Omental fat pad (tissue), 3 donors: ENCODE measurements at regions not wholly inside any gene's neighbourhood (a gene's known extent, or its start where the extent isn't known, plus 50 kb on each side); places are given as distances from the start of the nearest gene placed in this dataset.

ENCODE experiments used
- ATAC-seq: fragments of 150-250 bp; one replicate; pipeline ENCODE4 v1.9.1; 2016; ENCODE audit warnings: mild to moderate bottlenecking, moderate library complexity; ENCODE audit not compliant: low FRiP score
- DNase-seq: peaks from one replicate; pipeline ENCODE4 v3.0.0-alpha.2; 2019; ENCODE audit warnings: low spot score
- CTCF ChIP-seq, 3 donors: fragments of 450-650 bp; IDR thresholded peaks; one replicate each; pipeline ENCODE4 v1.5.1; 2016 to 2017; ENCODE audit warnings: antibody characterized with exemption in 3 of 3, mild to moderate bottlenecking in 3 of 3, moderate library complexity in 2 of 3

DNA sequence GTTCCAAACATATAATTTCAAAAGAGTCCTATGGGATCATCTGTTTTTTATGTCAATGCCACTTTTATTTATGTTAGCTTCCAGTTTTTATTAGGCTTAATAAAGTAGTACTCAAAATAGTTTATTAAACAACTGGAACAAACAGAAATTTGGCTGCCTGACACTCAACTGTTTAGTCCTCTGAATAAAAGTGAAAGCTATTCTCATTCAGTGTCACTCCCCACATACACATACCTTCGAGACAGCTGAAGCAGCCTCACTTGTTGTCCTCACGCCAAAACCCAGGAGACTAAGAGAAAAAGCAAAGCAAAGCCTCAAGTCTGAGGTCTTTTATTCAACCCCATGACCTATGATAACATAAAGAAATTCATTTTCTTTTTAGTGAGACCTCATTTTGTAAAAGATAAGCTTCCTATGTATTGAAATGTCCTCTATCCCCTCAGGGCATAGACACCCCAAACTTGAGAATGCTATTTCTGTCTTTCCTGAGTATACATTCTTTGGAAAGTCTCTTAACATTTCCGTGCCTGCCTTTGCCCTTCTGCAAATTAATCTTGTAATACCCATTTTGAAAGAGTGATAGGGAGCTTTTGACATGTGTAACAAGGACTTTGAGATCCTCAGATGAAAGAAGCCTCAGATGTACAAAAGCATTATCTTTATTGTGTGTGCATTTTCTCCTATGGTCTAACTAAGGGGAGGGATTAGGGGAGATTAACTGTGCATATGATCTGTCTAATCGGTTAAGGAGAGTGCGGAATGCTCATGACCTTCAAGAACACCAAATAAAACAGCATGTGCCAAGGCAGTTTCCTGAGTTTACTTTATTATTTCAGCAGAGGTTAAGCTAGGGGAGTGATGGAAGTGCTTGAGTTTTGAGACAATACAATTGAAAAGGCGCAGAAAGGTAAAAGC is 1523.7 kb upstream of the PIK3C3 start:
- TF ChIP-seq CTCF (IDR thresholded peaks at IDR 0.05), result no peak
- no peak for DNase-seq
- ATAC-seq, result no peak

DNA sequence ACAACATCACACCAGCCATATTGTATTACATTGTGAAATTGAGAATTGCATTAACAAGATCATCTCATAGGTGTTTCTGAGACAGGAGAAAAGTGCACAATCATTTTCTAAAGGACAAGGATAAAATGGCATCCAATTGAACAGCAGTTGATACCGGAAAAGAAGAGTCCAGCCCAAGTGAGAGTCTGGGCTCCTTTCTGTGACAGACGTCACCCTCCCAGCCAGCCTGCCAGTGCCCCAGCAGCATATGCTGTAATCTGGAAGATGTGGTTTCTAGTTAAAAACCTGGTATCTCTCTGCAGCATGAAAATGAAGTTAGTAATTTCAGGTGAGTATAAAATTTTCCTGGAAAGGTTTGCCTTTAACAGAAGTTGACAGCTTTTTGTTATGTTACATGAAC is 1531.7 kb upstream of the PIK3C3 start:
- ATAC-seq (no peak), DNase-seq (no peak)
- TF ChIP-seq CTCF (IDR thresholded peaks at IDR 0.05), result no peak

DNA sequence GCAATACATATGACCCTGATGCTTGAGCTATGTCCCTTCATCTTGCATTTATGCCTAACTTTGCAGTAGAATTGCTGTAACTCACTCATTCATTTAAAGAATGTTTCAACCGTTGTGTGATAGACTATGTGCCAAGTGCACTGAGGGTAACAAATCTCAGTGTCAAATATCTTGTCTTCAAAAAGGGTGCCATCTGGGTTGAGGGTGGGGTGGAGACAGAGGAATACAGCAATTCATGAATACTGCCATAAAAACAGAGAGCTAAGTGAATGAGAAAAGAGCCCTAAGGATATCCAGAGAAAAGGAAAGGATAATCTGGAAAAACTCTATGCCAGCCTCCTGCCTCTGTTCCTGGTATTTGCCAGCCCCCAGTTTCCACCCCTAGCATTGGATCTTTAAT is 1534.4 kb upstream of the PIK3C3 start:
- TF ChIP-seq CTCF (IDR thresholded peaks at IDR 0.05), result no peak
- DNase-seq (no peak), ATAC-seq (no peak)

GRCh38 chr18:40417501-40417900 is 1537.5 kb upstream of the PIK3C3 start:
- no peak for DNase-seq
- ATAC-seq, result no peak
- no peak for TF ChIP-seq CTCF (IDR thresholded peaks at IDR 0.05)

GRCh38 chr18:40415821-40416220 is 1539.2 kb upstream of the PIK3C3 start:
- ATAC-seq (no peak), DNase-seq (no peak)
- no peak for TF ChIP-seq CTCF (IDR thresholded peaks at IDR 0.05)

- no peak for DNase-seq
- no peak for ATAC-seq
- TF ChIP-seq CTCF (IDR thresholded peaks at IDR 0.05), result no peak
Observed at GRCh38 chr18:40415176-40415791, 1539.8 kb upstream of the PIK3C3 start.
